ENCODE measurements at regions not wholly inside any gene's neighbourhood (a gene's known extent, or its start where the extent isn't known, plus 50 kb on each side); places are given as distances from the start of the nearest gene placed in this dataset.
A peak's percentile ranks its signal among the peaks of the same experiment; 100 is the strongest.

- TF ChIP-seq POLR2A (IDR thresholded peaks at IDR 0.05) (no peak), CTCF (IDR thresholded peaks at IDR 0.05) (no peak)
- Histone ChIP-seq H3K4me3 (no peak overlapping the region), H3K27ac (no peak overlapping the region), H3K9me3 (no peaks in the 10 kb centered on the region), H3K27me3 (no peaks in the 10 kb centered on the region), H3K36me3 (no peaks in the 10 kb centered on the region), H3K4me1 (no peaks in the 10 kb centered on the region)
- intact Hi-C loops (cut with DNase I) = no loop called here
- no peak for DNase-seq
- WGBS (ENCODE audit: insufficient coverage, low coverage, low lambda C conversion rate, missing lambda C conversion rate) = 35% methylated on average over 1 of the region's 1 CpG
- ATAC-seq = no peak
These were observed 1072.2 kb downstream of the BRINP3 start for GRCh38 chr1:189405419-189405818.

- H3K4me3 ChIP-seq = no peak overlapping the region
- ATAC-seq (no peak), DNase-seq (no peak)
- H3K9me3 ChIP-seq = no peaks in the 10 kb centered on the region
- 30% methylated on average over 3 of the region's 3 CpGs for WGBS (ENCODE audit: insufficient coverage, low coverage, low lambda C conversion rate, missing lambda C conversion rate)
- no peak overlapping the region for H3K27ac ChIP-seq
- TF ChIP-seq CTCF (IDR thresholded peaks at IDR 0.05) (no peak), POLR2A (IDR thresholded peaks at IDR 0.05) (no peak)
- H3K36me3 ChIP-seq = no peaks in the 10 kb centered on the region
- intact Hi-C loops (cut with DNase I) = no loop called here
- no peaks in the 10 kb centered on the region for H3K4me1 ChIP-seq
- no peaks in the 10 kb centered on the region for H3K27me3 ChIP-seq
These were observed 1067.9 kb downstream of the BRINP3 start for GRCh38 chr1:189409774-189410173.

GRCh38 chr1:189424746-189425331, 1052.8 kb downstream of the BRINP3 start:
- Histone ChIP-seq H3K4me1 (no peaks in the 10 kb centered on the region), H3K27ac (no peak overlapping the region), H3K4me3 (no peak overlapping the region), H3K27me3 (no peaks in the 10 kb centered on the region), H3K36me3 (no peaks in the 10 kb centered on the region), H3K9me3 (no peaks in the 10 kb centered on the region)
- ATAC-seq (no peak), DNase-seq (no peak)
- intact Hi-C loops (cut with DNase I) = no loop called here
- 47% methylated on average over 2 of the region's 2 CpGs for WGBS (ENCODE audit: insufficient coverage, low coverage, low lambda C conversion rate, missing lambda C conversion rate)
- TF ChIP-seq POLR2A (IDR thresholded peaks at IDR 0.05) = no peak
- TF ChIP-seq CTCF (IDR thresholded peaks at IDR 0.05) = no peak

GRCh38 chr1:189429610-189430009, 1048.1 kb downstream of the BRINP3 start:
- Histone ChIP-seq H3K4me1 (no peaks in the 10 kb centered on the region), H3K9me3 (no peaks in the 10 kb centered on the region), H3K36me3 (no peaks in the 10 kb centered on the region), H3K27ac (no peak overlapping the region), H3K27me3 (no peaks in the 10 kb centered on the region), H3K4me3 (no peak overlapping the region)
- WGBS (ENCODE audit: insufficient coverage, low coverage, low lambda C conversion rate, missing lambda C conversion rate) = 51% methylated on average over 4 of the region's 4 CpGs
- intact Hi-C loops (cut with DNase I) = no loop called here
- DNase-seq (no peak), ATAC-seq (no peak)
- TF ChIP-seq POLR2A (IDR thresholded peaks at IDR 0.05) = no peak
- peak in 3 of 4 donors; percentile 19 to 48 (median 40) for TF ChIP-seq CTCF (IDR thresholded peaks at IDR 0.05)

- intact Hi-C loops (cut with DNase I) = no loop called here
- 100% methylated on average over 1 of the region's 2 CpGs for WGBS (ENCODE audit: insufficient coverage, low coverage, low lambda C conversion rate, missing lambda C conversion rate)
- no peaks in the 10 kb centered on the region for H3K27me3 ChIP-seq
- DNase-seq = no peak
- H3K4me3 ChIP-seq = no peak overlapping the region
- no peaks in the 10 kb centered on the region for H3K9me3 ChIP-seq
- H3K4me1 ChIP-seq = no peaks in the 10 kb centered on the region
- TF ChIP-seq CTCF (IDR thresholded peaks at IDR 0.05) (no peak), POLR2A (IDR thresholded peaks at IDR 0.05) (no peak)
- no peak for ATAC-seq
- H3K27ac ChIP-seq = no peak overlapping the region
- H3K36me3 ChIP-seq = no peaks in the 10 kb centered on the region
These were observed 1046.2 kb downstream of the BRINP3 start for GRCh38 chr1:189431447-189431846.

Data from right lobe of liver (tissue), 6 donors.